Liver (tissue), 8 donors: ENCODE measurements at regions not wholly inside any gene's neighbourhood (a gene's known extent, or its start where the extent isn't known, plus 50 kb on each side); places are given as distances from the start of the nearest gene placed in this dataset.
"Not testable (repeated sequence)": the region's sequence is repeated elsewhere in the genome, so short reads cannot be mapped to it uniquely, and the experiment has no call there.

ENCODE experiments used
- DNase-seq: peaks from one replicate; pipeline ENCODE4 v3.0.0-alpha.2; 2017; ENCODE audit warnings: low spot score
- H3K27ac ChIP-seq, 2 donors: one replicate each; pipeline ENCODE4 v1.7.0; 2013; ENCODE audit warnings: inconsistent platforms in 2 of 2, low read length in 2 of 2, control low read depth in 1 of 2, low read depth in 1 of 2, mild to moderate bottlenecking in 1 of 2
- H3K27me3 ChIP-seq, 4 donors: one replicate each; pipeline versions ENCODE4 v1.6.1 to v1.7.0; 2013; ENCODE audit warnings: low read length in 3 of 4, inconsistent platforms in 1 of 4, mild to moderate bottlenecking in 1 of 4, moderate library complexity in 1 of 4; ENCODE audit not compliant: control insufficient read depth in 4 of 4, insufficient read depth in 4 of 4
- H3K36me3 ChIP-seq, 4 donors: one replicate each; pipeline versions ENCODE4 v1.6.1 to v1.7.0; 2013; ENCODE audit warnings: low read length in 3 of 4, mild to moderate bottlenecking in 3 of 4, low read depth in 1 of 4, moderate library complexity in 1 of 4; ENCODE audit not compliant: control insufficient read depth in 4 of 4, insufficient read depth in 3 of 4
- H3K4me1 ChIP-seq, 4 donors: one replicate each; pipeline versions ENCODE4 v1.6.1 to v1.7.0; 2013; ENCODE audit warnings: low read length in 3 of 4, mild to moderate bottlenecking in 3 of 4, moderate library complexity in 1 of 4; ENCODE audit not compliant: control insufficient read depth in 4 of 4, insufficient read depth in 4 of 4
- H3K4me3 ChIP-seq, 3 donors: one replicate each; pipeline versions ENCODE4 v1.6.1 to v1.7.0; 2013; ENCODE audit warnings: low read length in 3 of 3, control low read depth in 1 of 3, low read depth in 1 of 3, mild to moderate bottlenecking in 1 of 3
- H3K9ac ChIP-seq, 2 donors: one replicate each; pipeline ENCODE4 v1.7.0; 2013; ENCODE audit warnings: low read length in 2 of 2, mild to moderate bottlenecking in 2 of 2, moderate library complexity in 2 of 2, control low read depth in 1 of 2, low read depth in 1 of 2
- H3K9me3 ChIP-seq, 4 donors: one replicate each; pipeline versions ENCODE4 v1.6.1 to v1.7.0; 2013; ENCODE audit warnings: low read length in 3 of 4; ENCODE audit not compliant: control insufficient read depth in 4 of 4
- ATF3 ChIP-seq: IDR thresholded peaks from 2 replicates; pipeline ENCODE4 v1.6.1; 2016; ENCODE audit warnings: antibody characterized with exemption
- CTCF ChIP-seq: fragments of 150-350 bp; IDR thresholded peaks from 2 replicates; pipeline ENCODE4 v1.5.1; 2017; ENCODE audit warnings: improper control_type of control experiment, low read depth, low read length; ENCODE audit not compliant: missing input control
- EGR1 ChIP-seq, 2 donors: IDR thresholded peaks; 2 replicates each; pipeline ENCODE4 v1.6.1; 2016 to 2018; ENCODE audit warnings: antibody characterized with exemption in 2 of 2, low read depth in 2 of 2
- FOXA1 ChIP-seq: IDR thresholded peaks from 2 replicates; pipeline ENCODE4 v1.6.1; 2016; ENCODE audit warnings: antibody characterized with exemption
- FOXA2 ChIP-seq: IDR thresholded peaks from 2 replicates; pipeline ENCODE4 v1.6.1; 2016; ENCODE audit warnings: antibody characterized with exemption
- GABPA ChIP-seq, 2 donors: IDR thresholded peaks in 1 of 2; conservative IDR thresholded peaks in 1 of 2; 2 replicates each; pipeline ENCODE4 v1.6.1; 2016; ENCODE audit warnings: antibody characterized with exemption in 2 of 2, mild to moderate bottlenecking in 1 of 2, moderate library complexity in 1 of 2
- HNF4A ChIP-seq, 2 donors: conservative IDR thresholded peaks; 2 replicates each; pipeline ENCODE4 v1.6.1; 2016; ENCODE audit warnings: antibody characterized with exemption in 2 of 2, mild to moderate bottlenecking in 2 of 2
- HNF4G ChIP-seq: IDR thresholded peaks from 2 replicates; pipeline ENCODE4 v1.6.1; 2016; ENCODE audit warnings: antibody characterized with exemption
- JUND ChIP-seq, 2 donors: IDR thresholded peaks; 2 replicates each; pipeline ENCODE4 v1.6.1; 2016; ENCODE audit warnings: antibody characterized with exemption in 2 of 2
- MAX ChIP-seq: IDR thresholded peaks from 2 replicates; pipeline ENCODE4 v1.6.1; 2016; ENCODE audit warnings: antibody characterized with exemption
- NR2F2 ChIP-seq: IDR thresholded peaks from 2 replicates; pipeline ENCODE4 v1.6.1; 2016; ENCODE audit warnings: antibody characterized with exemption
- RAD21 ChIP-seq, 2 donors: IDR thresholded peaks; 2 replicates each; pipeline ENCODE4 v1.6.1; 2016; ENCODE audit warnings: antibody characterized with exemption in 2 of 2, mild to moderate bottlenecking in 2 of 2
- REST ChIP-seq: IDR thresholded peaks from 2 replicates; pipeline ENCODE4 v1.6.1; 2016; ENCODE audit warnings: antibody characterized with exemption, mild to moderate bottlenecking
- RXRA ChIP-seq, 2 donors: IDR thresholded peaks; 2 replicates each; pipeline ENCODE4 v1.6.1; 2017 to 2018; ENCODE audit warnings: antibody characterized with exemption in 2 of 2, mild to moderate bottlenecking in 1 of 2
- SP1 ChIP-seq: IDR thresholded peaks from 2 replicates; pipeline ENCODE4 v1.6.1; 2018; ENCODE audit warnings: antibody characterized with exemption, mild to moderate bottlenecking
- TAF1 ChIP-seq: conservative IDR thresholded peaks from 2 replicates; pipeline ENCODE4 v1.6.1; 2016; ENCODE audit warnings: antibody characterized with exemption, mild to moderate bottlenecking
- YY1 ChIP-seq: IDR thresholded peaks from 2 replicates; pipeline ENCODE4 v1.6.1; 2016; ENCODE audit warnings: antibody characterized with exemption, mild to moderate bottlenecking
- ZBTB33 ChIP-seq: IDR thresholded peaks from 2 replicates; pipeline ENCODE4 v1.6.1; 2016; ENCODE audit warnings: antibody characterized with exemption
- WGBS: extraction: QIAGEN DNeasy Blood & Tissue Kit; methylation state at CpG from one replicate; pipeline ENCODE4 v1.1.7; 2013; 5-methylcytosine and 5-hydroxymethylcytosine counted together
- donor health status: healthy.
- donor health status: healthy.
- donor health status: healthy.
- donor health status: healthy.
- donor health status: healthy.

GRCh38 chr6:140445474-140446004 is 1071.1 kb upstream of the CITED2 start:
- Histone ChIP-seq H3K9me3 (no peaks in the 10 kb centered on the region), H3K9ac (no peak overlapping the region), H3K27me3 (no peaks in the 10 kb centered on the region), H3K27ac (no peak overlapping the region), H3K4me1 (peaks cover 0 to 5% (median 4%) of the 10 kb centered on the region in 4 donors), H3K36me3 (no peaks in the 10 kb centered on the region), H3K4me3 (no peak overlapping the region)
- DNase-seq, result no peak
- TF ChIP-seq HNF4A (conservative IDR thresholded peaks at IDR 0.05), result no peak
- 74% methylated on average over 3 of the region's 3 CpGs for WGBS

GRCh38 chr6:140443112-140443511 is 1068.7 kb upstream of the CITED2 start:
- H3K27ac ChIP-seq, H3K9me3 ChIP-seq, H3K9ac ChIP-seq, H3K4me1 ChIP-seq, DNase-seq, H3K36me3 ChIP-seq, H3K4me3 ChIP-seq, H3K27me3 ChIP-seq: not testable (repeated sequence)
- 94% methylated on average over 7 of the region's 7 CpGs for WGBS

GRCh38 chr6:140441256-140441655 is 1066.8 kb upstream of the CITED2 start:
- TF ChIP-seq ZBTB33 (no peak), NR2F2 (no peak), EGR1 (IDR thresholded peaks at IDR 0.05; ENCODE audit: low read depth in 2 of 2) (peak; percentile 56 to 60), CTCF (peak; percentile 74), HNF4G (no peak), HNF4A (conservative IDR thresholded peaks at IDR 0.05) (peak in 1 of 2 donors; percentile 16), GABPA (IDR thresholded peaks at IDR 0.05 in 1 of 2, conservative IDR thresholded peaks at IDR 0.05 in 1 of 2) (no peak), MAX (no peak), FOXA2 (no peak), ATF3 (no peak), TAF1 (no peak), FOXA1 (no peak), RXRA (IDR thresholded peaks at IDR 0.05) (peak in 1 of 2 donors; percentile 38), REST (no peak), JUND (IDR thresholded peaks at IDR 0.05) (no peak), YY1 (no peak), SP1 (no peak), RAD21 (IDR thresholded peaks at IDR 0.05) (peak; percentile 99)
- 42% methylated on average over 6 of the region's 6 CpGs for WGBS
- no peak overlapping the region for H3K4me3 ChIP-seq
- peak; percentile 47 for DNase-seq
- no peaks in the 10 kb centered on the region for H3K36me3 ChIP-seq
- no peak overlapping the region for H3K9ac ChIP-seq
- peaks cover 0 to 5% (median 4%) of the 10 kb centered on the region in 4 donors for H3K4me1 ChIP-seq
- no peak overlapping the region for H3K27ac ChIP-seq
- no peaks in the 10 kb centered on the region for H3K27me3 ChIP-seq
- H3K9me3 ChIP-seq, result no peaks in the 10 kb centered on the region
